ENCODE measurements at regions not wholly inside any gene's neighbourhood (a gene's known extent, or its start where the extent isn't known, plus 50 kb on each side); places are given as distances from the start of the nearest gene placed in this dataset.
"Not testable (repeated sequence)": the region's sequence is repeated elsewhere in the genome, so short reads cannot be mapped to it uniquely, and the experiment has no call there.

- in situ Hi-C loops (cut with HindIII; ENCODE audit: low sequenced_read_pairs), result no loop called here
Observed at GRCh38 chr20:48492015-48492714, 335.6 kb downstream of the PREX1 start.

- in situ Hi-C loops (cut with HindIII; ENCODE audit: low sequenced_read_pairs), result no loop called here
Observed at GRCh38 chr20:48490961-48491831, 336.6 kb downstream of the PREX1 start.

GRCh38 chr20:48490341-48490740 is 337.5 kb downstream of the PREX1 start:
- in situ Hi-C loops (cut with HindIII; ENCODE audit: low sequenced_read_pairs), result not testable (repeated sequence)

GRCh38 chr20:48489656-48490055 is 338.1 kb downstream of the PREX1 start:
- in situ Hi-C loops (cut with HindIII; ENCODE audit: low sequenced_read_pairs), result no loop called here

- in situ Hi-C loops (cut with HindIII; ENCODE audit: low sequenced_read_pairs), result no loop called here
Observed at GRCh38 chr20:48489046-48489463, 338.7 kb downstream of the PREX1 start.

- in situ Hi-C loops (cut with HindIII; ENCODE audit: low sequenced_read_pairs), result not testable (repeated sequence)
Observed at GRCh38 chr20:48488334-48489034, 339.3 kb downstream of the PREX1 start.

GRCh38 chr20:48486065-48486464 is 341.7 kb downstream of the PREX1 start:
- in situ Hi-C loops (cut with HindIII; ENCODE audit: low sequenced_read_pairs), result no loop called here

- in situ Hi-C loops (cut with HindIII; ENCODE audit: low sequenced_read_pairs), result not testable (repeated sequence)
Observed at GRCh38 chr20:48485153-48485552, 342.6 kb downstream of the PREX1 start.

- in situ Hi-C loops (cut with HindIII; ENCODE audit: low sequenced_read_pairs), result no loop called here
Observed at GRCh38 chr20:48483334-48484066, 344.3 kb downstream of the PREX1 start.

GRCh38 chr20:48482790-48483189 is 345.0 kb downstream of the PREX1 start:
- in situ Hi-C loops (cut with HindIII; ENCODE audit: low sequenced_read_pairs), result no loop called here

GRCh38 chr20:48480216-48480772 is 347.5 kb downstream of the PREX1 start:
- in situ Hi-C loops (cut with HindIII; ENCODE audit: low sequenced_read_pairs), result no loop called here

- in situ Hi-C loops (cut with HindIII; ENCODE audit: low sequenced_read_pairs), result no loop called here
Observed at GRCh38 chr20:48478806-48479585, 348.8 kb downstream of the PREX1 start.

- in situ Hi-C loops (cut with HindIII; ENCODE audit: low sequenced_read_pairs), result no loop called here
Observed at GRCh38 chr20:48478370-48478769, 349.4 kb downstream of the PREX1 start.

GRCh38 chr20:48476854-48477253 is 350.9 kb downstream of the PREX1 start:
- in situ Hi-C loops (cut with HindIII; ENCODE audit: low sequenced_read_pairs), result no loop called here

- in situ Hi-C loops (cut with HindIII; ENCODE audit: low sequenced_read_pairs), result no loop called here
Observed at GRCh38 chr20:48474022-48474421, 353.8 kb downstream of the PREX1 start.

GRCh38 chr20:48471759-48472408 is 355.9 kb downstream of the PREX1 start:
- in situ Hi-C loops (cut with HindIII; ENCODE audit: low sequenced_read_pairs), result no loop called here

- in situ Hi-C loops (cut with HindIII; ENCODE audit: low sequenced_read_pairs), result no loop called here
Observed at GRCh38 chr20:48471176-48471575, 356.6 kb downstream of the PREX1 start.

- in situ Hi-C loops (cut with HindIII; ENCODE audit: low sequenced_read_pairs), result no loop called here
Observed at GRCh38 chr20:48470141-48470540, 357.7 kb downstream of the PREX1 start.

GRCh38 chr20:48469026-48469425 is 358.8 kb downstream of the PREX1 start:
- in situ Hi-C loops (cut with HindIII; ENCODE audit: low sequenced_read_pairs), result no loop called here
